ENCODE measurements at regions not wholly inside any gene's neighbourhood (a gene's known extent, or its start where the extent isn't known, plus 50 kb on each side); places are given as distances from the start of the nearest gene placed in this dataset.

GRCh38 chr7:95674101-95674500 lies 77.8 kb upstream of the PDK4 start:
- Histone ChIP-seq H3K9me2 (ENCODE audit: insufficient read depth, low read length) (no peaks in the 10 kb centered on the region), H3K27me3 (ENCODE audit: insufficient read depth, low read depth, low read length) (no peaks in the 10 kb centered on the region), H3F3A (ENCODE audit: insufficient read depth, low read length, poor library complexity, severe bottlenecking) (no peaks in the 10 kb centered on the region), H3K27ac (ENCODE audit: low read length) (no peak overlapping the region), H3K36me3 (ENCODE audit: insufficient read depth, low read length) (no peaks in the 10 kb centered on the region), H3K4me2 (ENCODE audit: low read length) (no peak overlapping the region), H3K4me3 (ENCODE audit: low read length) (no peak overlapping the region), H2AFZ (ENCODE audit: low read depth, low read length) (no peak overlapping the region), H3K9me3 (ENCODE audit: low read length) (no peaks in the 10 kb centered on the region), H4K20me1 (ENCODE audit: insufficient read depth) (no peaks in the 10 kb centered on the region), H3K9ac (ENCODE audit: low read length) (no peak overlapping the region), H3K79me2 (replicated peaks; ENCODE audit: insufficient read depth, low read length) (no peaks in the 10 kb centered on the region)
- TF ChIP-seq EZH2 (IDR thresholded peaks at IDR 0.05; ENCODE audit: borderline replicate concordance, insufficient read depth, low read length, poor library complexity, severe bottlenecking) (no peak), EP300 (conservative IDR thresholded peaks at IDR 0.05; ENCODE audit: poor library complexity, severe bottlenecking) (no peak), SMC3 (conservative IDR thresholded peaks at IDR 0.05; ENCODE audit: poor library complexity) (no peak), RAD21 (conservative IDR thresholded peaks at IDR 0.05) (no peak)

DNA sequence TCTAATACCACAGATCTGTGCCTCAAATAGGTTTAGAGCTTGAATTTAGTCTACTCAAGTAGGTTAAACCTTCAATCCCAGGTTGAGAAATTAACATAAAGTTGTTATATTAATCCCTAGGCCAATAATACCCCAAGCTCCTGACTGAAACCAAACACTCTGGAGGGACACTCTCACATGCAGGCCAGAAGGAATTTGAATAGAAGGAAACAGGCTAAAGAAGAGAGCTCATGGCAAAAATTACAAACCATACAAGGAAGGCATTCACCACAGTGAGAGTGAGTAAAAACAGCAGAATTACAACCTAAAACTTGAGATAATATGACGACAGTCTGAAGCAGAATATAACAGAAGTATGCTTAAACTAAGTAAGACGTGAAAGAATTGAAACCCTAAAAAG lies 76.1 kb upstream of the PDK4 start:
- H3K4me3 ChIP-seq (ENCODE audit: low read length): no peak overlapping the region
- no peaks in the 10 kb centered on the region for H3K9me3 ChIP-seq (ENCODE audit: low read length)
- H3K27ac ChIP-seq (ENCODE audit: low read length): no peak overlapping the region
- no peaks in the 10 kb centered on the region for H3K9me2 ChIP-seq (ENCODE audit: insufficient read depth, low read length)
- TF ChIP-seq REST (IDR thresholded peaks at IDR 0.05; ENCODE audit: borderline replicate concordance) (no peak), RAD21 (conservative IDR thresholded peaks at IDR 0.05) (no peak), EP300 (conservative IDR thresholded peaks at IDR 0.05; ENCODE audit: poor library complexity, severe bottlenecking) (no peak), TAF1 (IDR thresholded peaks at IDR 0.05; ENCODE audit: low read depth) (no peak), EZH2 (IDR thresholded peaks at IDR 0.05; ENCODE audit: borderline replicate concordance, insufficient read depth, low read length, poor library complexity, severe bottlenecking) (no peak), MXI1 (conservative IDR thresholded peaks at IDR 0.05; ENCODE audit: poor library complexity, severe bottlenecking) (no peak), SMC3 (conservative IDR thresholded peaks at IDR 0.05; ENCODE audit: poor library complexity) (no peak), POLR2AphosphoS5 (IDR thresholded peaks at IDR 0.05) (no peak)
- TF ChIP-seq, protein P1, sequence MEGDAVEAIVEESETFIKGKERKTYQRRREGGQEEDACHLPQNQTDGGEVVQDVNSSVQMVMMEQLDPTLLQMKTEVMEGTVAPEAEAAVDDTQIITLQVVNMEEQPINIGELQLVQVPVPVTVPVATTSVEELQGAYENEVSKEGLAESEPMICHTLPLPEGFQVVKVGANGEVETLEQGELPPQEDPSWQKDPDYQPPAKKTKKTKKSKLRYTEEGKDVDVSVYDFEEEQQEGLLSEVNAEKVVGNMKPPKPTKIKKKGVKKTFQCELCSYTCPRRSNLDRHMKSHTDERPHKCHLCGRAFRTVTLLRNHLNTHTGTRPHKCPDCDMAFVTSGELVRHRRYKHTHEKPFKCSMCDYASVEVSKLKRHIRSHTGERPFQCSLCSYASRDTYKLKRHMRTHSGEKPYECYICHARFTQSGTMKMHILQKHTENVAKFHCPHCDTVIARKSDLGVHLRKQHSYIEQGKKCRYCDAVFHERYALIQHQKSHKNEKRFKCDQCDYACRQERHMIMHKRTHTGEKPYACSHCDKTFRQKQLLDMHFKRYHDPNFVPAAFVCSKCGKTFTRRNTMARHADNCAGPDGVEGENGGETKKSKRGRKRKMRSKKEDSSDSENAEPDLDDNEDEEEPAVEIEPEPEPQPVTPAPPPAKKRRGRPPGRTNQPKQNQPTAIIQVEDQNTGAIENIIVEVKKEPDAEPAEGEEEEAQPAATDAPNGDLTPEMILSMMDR (IDR thresholded peaks at IDR 0.05; ENCODE audit: poor library complexity, severe bottlenecking): no peak
- no peak overlapping the region for H2AFZ ChIP-seq (ENCODE audit: low read depth, low read length)
- no peak overlapping the region for H3K4me2 ChIP-seq (ENCODE audit: low read length)
- no peaks in the 10 kb centered on the region for H4K20me1 ChIP-seq (ENCODE audit: insufficient read depth)
- H3K27me3 ChIP-seq (ENCODE audit: insufficient read depth, low read depth, low read length): no peaks in the 10 kb centered on the region
- H3K36me3 ChIP-seq (ENCODE audit: insufficient read depth, low read length): no peaks in the 10 kb centered on the region
- H3K9ac ChIP-seq (ENCODE audit: low read length): no peak overlapping the region
- no peaks in the 10 kb centered on the region for H3F3A ChIP-seq (ENCODE audit: insufficient read depth, low read length, poor library complexity, severe bottlenecking)
- H3K79me2 ChIP-seq (replicated peaks; ENCODE audit: insufficient read depth, low read length): no peaks in the 10 kb centered on the region
